SU-DHL-6 (cell line): ENCODE measurements at regions not wholly inside any gene's neighbourhood (a gene's known extent, or its start where the extent isn't known, plus 50 kb on each side); places are given as distances from the start of the nearest gene placed in this dataset.

Experiments
- H2AFZ ChIP-seq: fragments of 200-600 bp; sonication (generic); 2 replicates; pipeline ENCODE4 v1.6.1; 2014; ENCODE audit warnings: low read depth, mild to moderate bottlenecking, moderate library complexity, mixed read lengths, antibody characterized with exemption, low read length; ENCODE audit not compliant: severe bottlenecking
- H3F3A ChIP-seq: fragments of 200-600 bp; shearing (Covaris generic); 2 replicates; pipeline ENCODE4 v1.6.0; 2016; ENCODE audit warnings: antibody characterized with exemption, mild to moderate bottlenecking; ENCODE audit not compliant: insufficient read depth
- H3K27ac ChIP-seq: fragments of 200-600 bp; sonication (generic); 2 replicates; pipeline ENCODE4 v1.5.1; 2016; ENCODE audit warnings: low read depth, mild to moderate bottlenecking, low read length, moderate library complexity, mixed read lengths
- H3K27me3 ChIP-seq: fragments of 200-600 bp; sonication (generic), shearing (Covaris generic); 2 replicates; pipeline ENCODE4 v1.6.0; 2014; ENCODE audit warnings: mild to moderate bottlenecking, low read length
- H3K36me3 ChIP-seq: fragments of 200-600 bp; sonication (generic); 2 replicates; pipeline ENCODE4 v1.6.1; 2014; ENCODE audit warnings: mild to moderate bottlenecking, low read length, mixed read lengths
- H3K4me2 ChIP-seq: fragments of 300-600, 200-600 bp; shearing (Covaris generic), sonication (generic); 2 replicates; pipeline ENCODE4 v1.6.0; 2014; ENCODE audit warnings: low read length, low read depth, mild to moderate bottlenecking; ENCODE audit not compliant: poor library complexity, severe bottlenecking
- H3K4me3 ChIP-seq: fragments of 200-600 bp; sonication (generic); 2 replicates; pipeline ENCODE4 v1.5.1; 2014; ENCODE audit warnings: antibody characterized with exemption, low read length, mild to moderate bottlenecking, mixed read lengths; ENCODE audit not compliant: insufficient read depth, poor library complexity, severe bottlenecking
- H3K79me2 ChIP-seq: fragments of 200-600 bp; sonication (generic); 2 replicates; pipeline ENCODE4 v1.6.1; 2014; ENCODE audit warnings: mild to moderate bottlenecking, low read length, moderate library complexity; ENCODE audit not compliant: insufficient read depth
- H3K9ac ChIP-seq: fragments of 200-600 bp; sonication (generic); 2 replicates; pipeline ENCODE4 v1.7.0; 2014; ENCODE audit warnings: mild to moderate bottlenecking, low read length
- H3K9me2 ChIP-seq: fragments of 200-600 bp; sonication (generic); replicated peaks from 2 replicates; pipeline ENCODE4 v1.6.1; 2014; ENCODE audit warnings: low read length; ENCODE audit not compliant: insufficient read depth
- H3K9me3 ChIP-seq: fragments of 200-600 bp; sonication (generic); 2 replicates; pipeline ENCODE4 v1.6.1; 2014; ENCODE audit warnings: low read length, mixed read lengths; ENCODE audit not compliant: insufficient read depth
- H4K20me1 ChIP-seq: fragments of 200-600 bp; sonication (generic); 2 replicates; pipeline ENCODE4 v1.6.1; 2014; ENCODE audit warnings: low read depth, mild to moderate bottlenecking, antibody characterized with exemption, low read length, moderate library complexity, mixed read lengths
- CTCF ChIP-seq: fragments of 200-600 bp; sonication (generic); IDR thresholded peaks from one replicate; pipeline ENCODE4 v1.5.1; 2017; ENCODE audit warnings: antibody characterized with exemption, mild to moderate bottlenecking, low read length, moderate library complexity; ENCODE audit not compliant: insufficient read depth, poor library complexity, severe bottlenecking
- EZH2phosphoT487 ChIP-seq: fragments of 200-600 bp; sonication (generic), shearing (Covaris generic); conservative IDR thresholded peaks from 2 replicates; pipeline ENCODE4 v1.6.1; 2018; ENCODE audit warnings: mild to moderate bottlenecking, antibody characterized with exemption, low read length, moderate library complexity, mixed read lengths

GRCh38 chr15:81471151-81471550 is 97.1 kb upstream of the TMC3 start:
- Histone ChIP-seq H3K9me3 (no peaks in the 10 kb centered on the region), H3K36me3 (no peaks in the 10 kb centered on the region), H3K9me2 (no peaks in the 10 kb centered on the region), H4K20me1 (no peaks in the 10 kb centered on the region), H3F3A (no peaks in the 10 kb centered on the region), H3K27ac (no peak overlapping the region), H3K27me3 (no peaks in the 10 kb centered on the region), H3K9ac (no peak overlapping the region), H2AFZ (no peak overlapping the region), H3K4me3 (no peak overlapping the region), H3K4me2 (no peak overlapping the region), H3K79me2 (no peaks in the 10 kb centered on the region)
- no peak for TF ChIP-seq CTCF
- no peak for TF ChIP-seq EZH2phosphoT487

DNA sequence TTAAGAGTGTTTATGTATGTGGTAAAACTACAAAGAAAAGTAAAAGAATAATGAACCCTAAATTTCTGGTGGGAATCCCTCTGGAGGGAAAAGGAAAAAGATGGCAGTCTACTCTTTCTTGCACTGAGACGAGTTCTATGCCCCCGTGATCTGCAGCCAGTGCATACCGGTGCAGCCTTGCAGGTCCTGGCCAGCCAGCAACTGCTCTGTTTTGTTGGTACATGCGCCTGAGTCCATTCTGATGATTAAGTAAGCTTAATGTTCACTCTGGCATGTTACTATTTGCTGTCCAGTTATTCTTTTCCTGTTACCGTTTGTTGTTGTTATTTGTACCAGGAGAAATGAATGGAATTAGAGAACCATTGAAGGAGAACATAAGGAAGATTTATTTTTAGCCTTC is 95.1 kb upstream of the TMC3 start:
- Histone ChIP-seq H3F3A (no peaks in the 10 kb centered on the region), H3K9me3 (no peaks in the 10 kb centered on the region), H3K27ac (no peak overlapping the region), H3K4me3 (no peak overlapping the region), H2AFZ (no peak overlapping the region), H3K36me3 (no peaks in the 10 kb centered on the region), H3K9ac (no peak overlapping the region), H3K4me2 (no peak overlapping the region), H4K20me1 (no peaks in the 10 kb centered on the region), H3K9me2 (no peaks in the 10 kb centered on the region), H3K27me3 (no peaks in the 10 kb centered on the region), H3K79me2 (no peaks in the 10 kb centered on the region)
- no peak for TF ChIP-seq EZH2phosphoT487
- no peak for TF ChIP-seq CTCF

DNA sequence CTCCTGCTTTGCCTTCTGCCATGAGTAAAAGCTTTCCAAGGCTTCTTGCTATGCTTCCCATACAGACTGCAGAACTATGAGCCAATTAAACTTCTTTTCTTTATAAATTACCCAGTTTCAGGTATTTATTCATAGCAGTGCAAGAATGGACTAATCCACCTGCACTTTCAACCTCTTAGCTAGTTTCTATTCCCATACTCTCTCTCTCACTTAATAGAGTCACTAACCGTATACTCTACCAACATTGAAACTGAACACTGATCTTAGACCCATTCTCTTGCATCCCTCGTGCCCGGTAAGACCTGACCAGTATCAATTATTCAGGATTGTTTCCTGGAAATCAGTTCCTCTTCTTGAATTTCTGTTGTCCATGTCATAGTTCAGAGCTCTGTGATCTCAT is 92.7 kb upstream of the TMC3 start:
- Histone ChIP-seq H3K9me2 (no peaks in the 10 kb centered on the region), H3F3A (no peaks in the 10 kb centered on the region), H3K4me3 (no peak overlapping the region), H3K9ac (no peak overlapping the region), H2AFZ (no peak overlapping the region), H3K27me3 (no peaks in the 10 kb centered on the region), H3K4me2 (no peak overlapping the region), H3K27ac (no peak overlapping the region), H3K79me2 (no peaks in the 10 kb centered on the region), H4K20me1 (no peaks in the 10 kb centered on the region), H3K9me3 (no peaks in the 10 kb centered on the region), H3K36me3 (no peaks in the 10 kb centered on the region)
- no peak for TF ChIP-seq CTCF
- TF ChIP-seq EZH2phosphoT487 = no peak

GRCh38 chr15:81454024-81454423 is 80.0 kb upstream of the TMC3 start:
- no peak overlapping the region for H3K27ac ChIP-seq
- H2AFZ ChIP-seq = no peak overlapping the region
- H4K20me1 ChIP-seq = no peaks in the 10 kb centered on the region
- no peaks in the 10 kb centered on the region for H3K9me2 ChIP-seq
- H3K9me3 ChIP-seq = no peaks in the 10 kb centered on the region
- H3K36me3 ChIP-seq = no peaks in the 10 kb centered on the region
- H3K4me3 ChIP-seq = no peak overlapping the region
- H3K79me2 ChIP-seq = no peaks in the 10 kb centered on the region
- no peak overlapping the region for H3K9ac ChIP-seq
- no peak overlapping the region for H3K4me2 ChIP-seq
- TF ChIP-seq CTCF = no peak
- TF ChIP-seq EZH2phosphoT487 = no peak
- no peaks in the 10 kb centered on the region for H3F3A ChIP-seq
- no peaks in the 10 kb centered on the region for H3K27me3 ChIP-seq
